Activated CD4-positive, alpha-beta T cell treated with anti-CD3 and anti-CD28 coated beads for 36 hours (primary cell): ENCODE measurements at regions not wholly inside any gene's neighbourhood (a gene's known extent, or its start where the extent isn't known, plus 50 kb on each side); places are given as distances from the start of the nearest gene placed in this dataset.
"Not testable (repeated sequence)": the region's sequence is repeated elsewhere in the genome, so short reads cannot be mapped to it uniquely, and the experiment has no call there.

Source experiments
- ATAC-seq: fragments of 200-7000 bp; cut with Tn5 transposase; one replicate; pipeline ENCODE4 v1.10.0; 2021; ENCODE audit warnings: mild to moderate bottlenecking, moderate library complexity
- CTCF ChIA-PET: fragments of 350-600 bp; sonication (Branson Sonifier 250); formaldehyde crosslinking; loops from one replicate; lab custom pipeline; 2021; ENCODE audit warnings: antibody characterized with exemption; lab: Charles Lee
- POLR2A ChIA-PET: fragments of 350-600 bp; sonication (Branson Sonifier 250); formaldehyde crosslinking; loops from one replicate; lab custom pipeline; 2021; ENCODE audit warnings: antibody characterized with exemption, inconsistent platforms; lab: Charles Lee
- DNase-seq: peaks from one replicate; pipeline ENCODE4 v3.0.0-alpha.2; 2020
- H3K27ac Mint-ChIP-seq: one replicate; pipeline ENCODE4 v1.8.0; 2021; ENCODE audit warnings: mixed read lengths
- H3K27me3 Mint-ChIP-seq: one replicate; pipeline ENCODE4 v1.8.0; 2021; ENCODE audit warnings: mixed read lengths
- H3K36me3 Mint-ChIP-seq: one replicate; pipeline ENCODE4 v1.8.0; 2021; ENCODE audit warnings: low read depth, mixed read lengths
- H3K4me1 Mint-ChIP-seq: one replicate; pipeline ENCODE4 v1.8.0; 2021; ENCODE audit warnings: mixed read lengths
- H3K4me3 Mint-ChIP-seq: one replicate; pipeline ENCODE4 v1.8.0; 2021; ENCODE audit warnings: mild to moderate bottlenecking, moderate library complexity, mixed read lengths
- H3K9me3 Mint-ChIP-seq: one replicate; pipeline ENCODE4 v1.8.0; 2021; ENCODE audit warnings: low read depth, mixed read lengths
- intact Hi-C, 2 experiments: fragments of 100-400 bp; cut with DNase I in 1 of 2; cut with micrococcal nuclease in 1 of 2; formaldehyde crosslinking; loops; one replicate each; pipeline versions ENCODE4 v1.14.2 to v1.15.1; 2022 to 2024; cut with DNase I, micrococcal nuclease

DNA sequence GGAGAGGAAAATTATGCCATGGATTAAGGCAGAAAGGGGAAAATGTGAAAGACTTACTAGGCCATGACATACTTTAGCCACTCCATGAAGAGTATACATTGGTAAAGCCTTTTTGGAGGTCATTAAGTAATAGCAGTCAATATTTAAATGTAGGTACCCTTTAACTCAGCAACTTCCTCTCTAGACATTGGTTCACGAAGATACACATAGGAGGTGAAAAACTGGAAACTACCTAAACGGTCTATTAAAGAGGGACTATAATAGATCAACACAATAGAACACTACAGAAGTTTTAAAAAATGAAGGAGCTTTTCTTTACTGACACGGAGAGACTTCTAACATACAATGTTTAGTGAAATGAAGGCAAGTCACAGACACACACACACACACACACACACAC is 68.2 kb upstream of the BMAL1 start:
- intact Hi-C loops = loop anchor here (2.0 to 5.0 kb wide), 3 partner anchors 78 to 253 kb away; partner anchors contain the start of gene BTBD10 (in 2 of the 2)
- H3K27ac Mint-ChIP-seq = no peak overlapping the region
- H3K9me3 Mint-ChIP-seq = no peaks in the 10 kb centered on the region
- H3K36me3 Mint-ChIP-seq = no peaks in the 10 kb centered on the region
- ChIA-PET CTCF (interaction anchor here (0.8 to 6.0 kb wide), 10 partner anchors 15 to 255 kb away, joined by 3 to 31 read pairs (median 4); no protein-coding TSS in a partner anchor), POLR2A (interaction anchor here (0.6 kb wide), 1 partner anchor 1556 kb away, joined by 3 read pairs; no protein-coding TSS in a partner anchor)
- DNase-seq = no peak
- no peak overlapping the region for H3K4me3 Mint-ChIP-seq
- H3K4me1 Mint-ChIP-seq = peaks cover 41% of the 10 kb centered on the region
- H3K27me3 Mint-ChIP-seq = peaks cover 2% of the 10 kb centered on the region
- no peak for ATAC-seq

- Mint-ChIP-seq H3K27me3 (peaks cover 2% of the 10 kb centered on the region), H3K4me1 (peaks cover 38% of the 10 kb centered on the region), H3K36me3 (no peaks in the 10 kb centered on the region), H3K4me3 (no peak overlapping the region), H3K27ac (no peak overlapping the region), H3K9me3 (no peaks in the 10 kb centered on the region)
- no peak for ATAC-seq
- ChIA-PET POLR2A (no interaction called here), CTCF (interaction anchor here (0.6 to 6.0 kb wide), 11 partner anchors 14 to 257 kb away, joined by 3 to 31 read pairs (median 3); no protein-coding TSS in a partner anchor)
- DNase-seq = peak; percentile 48
- intact Hi-C loops = loop anchor here (1.0 to 2.0 kb wide), 3 partner anchors 28 to 134 kb away; no protein-coding TSS in a partner anchor
Measured at GRCh38 chr11:13210424-13210823, 67.2 kb upstream of the BMAL1 start.

DNA sequence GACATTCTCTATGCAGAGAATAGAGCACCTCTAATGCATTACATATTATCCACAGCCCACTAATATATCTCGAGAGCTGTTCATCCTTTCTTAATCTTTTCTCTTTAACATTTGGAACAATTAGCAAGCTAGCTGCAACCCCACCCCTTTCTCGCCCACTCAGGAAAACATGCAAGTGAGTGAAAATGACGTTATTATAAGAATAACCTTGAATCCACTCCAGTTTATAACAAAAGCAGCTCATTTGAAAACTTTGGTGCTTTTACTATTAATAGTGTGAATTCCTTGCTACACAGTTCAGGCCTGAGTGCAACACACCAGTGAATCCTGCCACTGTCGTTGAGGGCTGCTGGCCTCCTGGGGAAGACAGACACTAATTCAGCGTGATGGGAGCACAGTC is 63.3 kb upstream of the BMAL1 start:
- CTCF ChIA-PET = interaction anchor here (0.7 to 6.0 kb wide), 6 partner anchors 9 to 208 kb away, joined by 3 to 31 read pairs (median 3); no protein-coding TSS in a partner anchor
- ATAC-seq (no peak), DNase-seq (no peak)
- Mint-ChIP-seq H3K36me3 (no peaks in the 10 kb centered on the region), H3K9me3 (no peaks in the 10 kb centered on the region), H3K27ac (no peak overlapping the region), H3K4me3 (no peak overlapping the region), H3K27me3 (peaks cover 2% of the 10 kb centered on the region), H3K4me1 (peaks cover 7% of the 10 kb centered on the region)
- intact Hi-C loops = no loop called here
- POLR2A ChIA-PET = interaction anchor here (0.6 kb wide), 1 partner anchor 73 kb away, joined by 3 read pairs; no protein-coding TSS in a partner anchor

DNA sequence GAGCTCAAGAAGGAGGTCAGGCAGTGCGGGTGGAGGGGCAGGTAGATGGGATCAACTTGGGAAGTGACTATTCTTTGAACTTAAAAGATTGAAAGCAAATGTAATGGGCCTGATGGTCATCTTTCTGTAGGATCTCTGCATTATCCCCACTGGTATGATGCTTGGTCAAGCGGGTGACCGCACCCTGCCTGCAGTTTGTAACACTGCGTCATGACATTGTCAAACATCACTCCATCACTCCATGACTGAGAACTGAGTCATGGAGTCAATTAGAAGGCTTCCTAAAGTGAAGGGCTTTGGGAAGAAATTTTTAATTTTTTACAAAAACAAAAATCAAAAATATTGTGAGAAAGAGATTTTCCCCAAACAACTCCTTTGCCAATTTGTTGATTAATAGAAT is 62.4 kb upstream of the BMAL1 start:
- Mint-ChIP-seq H3K27me3 (peaks cover 2% of the 10 kb centered on the region), H3K9me3 (no peaks in the 10 kb centered on the region), H3K36me3 (no peaks in the 10 kb centered on the region), H3K4me1 (peaks cover 3% of the 10 kb centered on the region), H3K27ac (no peak overlapping the region), H3K4me3 (no peak overlapping the region)
- ATAC-seq (no peak), DNase-seq (no peak)
- POLR2A ChIA-PET = no interaction called here
- intact Hi-C loops = no loop called here
- CTCF ChIA-PET = interaction anchor here (0.7 to 2.0 kb wide), 3 partner anchors 11 to 120 kb away, joined by 3 to 8 read pairs (median 3); no protein-coding TSS in a partner anchor

GRCh38 chr11:13216019-13216710 is 61.4 kb upstream of the BMAL1 start:
- no peaks in the 10 kb centered on the region for H3K36me3 Mint-ChIP-seq
- CTCF ChIA-PET = interaction anchor here (0.9 to 2.0 kb wide), 2 partner anchors 9 to 119 kb away, joined by 3 to 8 read pairs; no protein-coding TSS in a partner anchor
- no peaks in the 10 kb centered on the region for H3K9me3 Mint-ChIP-seq
- peaks cover 2% of the 10 kb centered on the region for H3K27me3 Mint-ChIP-seq
- DNase-seq (peak; percentile 68), ATAC-seq (peak; percentile 97)
- intact Hi-C loops = no loop called here
- POLR2A ChIA-PET = no interaction called here
- peaks cover 3% of the 10 kb centered on the region for H3K4me1 Mint-ChIP-seq
- no peak overlapping the region for H3K27ac Mint-ChIP-seq
- H3K4me3 Mint-ChIP-seq = no peak overlapping the region

GRCh38 chr11:13216711-13217075 is 60.9 kb upstream of the BMAL1 start:
- Mint-ChIP-seq H3K36me3 (no peaks in the 10 kb centered on the region), H3K27ac (no peak overlapping the region), H3K27me3 (peaks cover 2% of the 10 kb centered on the region), H3K9me3 (no peaks in the 10 kb centered on the region), H3K4me3 (no peak overlapping the region), H3K4me1 (peaks cover 3% of the 10 kb centered on the region)
- ChIA-PET POLR2A (no interaction called here), CTCF (interaction anchor here (0.6 to 2.0 kb wide), 2 partner anchors 119 to 246 kb away, joined by 3 to 8 read pairs; no protein-coding TSS in a partner anchor)
- intact Hi-C loops = no loop called here
- ATAC-seq = peak; percentile 53
- DNase-seq = no peak

- H3K4me1 Mint-ChIP-seq, H3K9me3 Mint-ChIP-seq, H3K27me3 Mint-ChIP-seq, CTCF ChIA-PET, H3K27ac Mint-ChIP-seq, intact Hi-C loops, DNase-seq, ATAC-seq, H3K4me3 Mint-ChIP-seq, H3K36me3 Mint-ChIP-seq, POLR2A ChIA-PET: not testable (repeated sequence)
Measured at GRCh38 chr11:13218685-13219084, 58.9 kb upstream of the BMAL1 start.

DNA sequence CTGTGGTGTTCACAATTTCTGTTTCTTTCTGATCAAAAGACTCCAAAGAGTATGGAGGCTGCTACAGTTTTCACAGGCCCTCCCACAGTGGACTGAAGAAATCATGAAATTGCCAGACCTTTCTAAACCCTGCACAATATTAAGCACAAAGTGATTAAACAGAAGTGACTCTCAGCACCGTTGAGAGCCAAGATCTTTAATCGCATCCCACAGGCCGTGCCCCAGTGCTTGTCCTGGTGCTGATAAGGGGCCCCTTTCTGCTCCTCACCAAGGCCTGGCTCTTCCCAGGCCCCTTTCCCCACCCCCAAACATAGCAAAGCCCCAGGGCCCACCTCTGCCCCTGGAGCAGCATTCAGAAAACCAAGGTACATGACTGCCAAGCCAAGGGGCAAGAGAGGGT is 57.4 kb upstream of the BMAL1 start:
- no peak for ATAC-seq
- ChIA-PET POLR2A (no interaction called here), CTCF (no interaction called here)
- Mint-ChIP-seq H3K4me3 (no peak overlapping the region), H3K9me3 (no peaks in the 10 kb centered on the region), H3K4me1 (peaks cover 3% of the 10 kb centered on the region), H3K27ac (no peak overlapping the region), H3K27me3 (no peaks in the 10 kb centered on the region), H3K36me3 (no peaks in the 10 kb centered on the region)
- no peak for DNase-seq
- intact Hi-C loops = no loop called here

GRCh38 chr11:13221722-13222121 is 55.9 kb upstream of the BMAL1 start:
- no peak for ATAC-seq
- DNase-seq = no peak
- intact Hi-C loops = no loop called here
- CTCF ChIA-PET = interaction anchor here (1.1 kb wide), 1 partner anchor 17 kb away, joined by 5 read pairs; no protein-coding TSS in a partner anchor
- Mint-ChIP-seq H3K36me3 (no peaks in the 10 kb centered on the region), H3K9me3 (no peaks in the 10 kb centered on the region), H3K27ac (no peak overlapping the region), H3K4me3 (no peak overlapping the region), H3K4me1 (peaks cover 3% of the 10 kb centered on the region), H3K27me3 (no peaks in the 10 kb centered on the region)
- POLR2A ChIA-PET = no interaction called here

- Mint-ChIP-seq H3K36me3 (no peaks in the 10 kb centered on the region), H3K27ac (no peak overlapping the region), H3K9me3 (no peaks in the 10 kb centered on the region), H3K4me3 (no peak overlapping the region), H3K27me3 (no peaks in the 10 kb centered on the region), H3K4me1 (no peaks in the 10 kb centered on the region)
- DNase-seq = no peak
- intact Hi-C loops = no loop called here
- ChIA-PET POLR2A (no interaction called here), CTCF (interaction anchor here (1.1 kb wide), 1 partner anchor 16 kb away, joined by 5 read pairs; no protein-coding TSS in a partner anchor)
- ATAC-seq = no peak
Measured at GRCh38 chr11:13222285-13222684, 55.3 kb upstream of the BMAL1 start.

- H3K4me1 Mint-ChIP-seq = no peaks in the 10 kb centered on the region
- intact Hi-C loops = no loop called here
- H3K36me3 Mint-ChIP-seq = no peaks in the 10 kb centered on the region
- ChIA-PET CTCF (no interaction called here), POLR2A (no interaction called here)
- no peaks in the 10 kb centered on the region for H3K9me3 Mint-ChIP-seq
- H3K27ac Mint-ChIP-seq = no peak overlapping the region
- no peak for ATAC-seq
- no peaks in the 10 kb centered on the region for H3K27me3 Mint-ChIP-seq
- no peak for DNase-seq
- no peak overlapping the region for H3K4me3 Mint-ChIP-seq
Measured at GRCh38 chr11:13223112-13223511, 54.5 kb upstream of the BMAL1 start.

DNA sequence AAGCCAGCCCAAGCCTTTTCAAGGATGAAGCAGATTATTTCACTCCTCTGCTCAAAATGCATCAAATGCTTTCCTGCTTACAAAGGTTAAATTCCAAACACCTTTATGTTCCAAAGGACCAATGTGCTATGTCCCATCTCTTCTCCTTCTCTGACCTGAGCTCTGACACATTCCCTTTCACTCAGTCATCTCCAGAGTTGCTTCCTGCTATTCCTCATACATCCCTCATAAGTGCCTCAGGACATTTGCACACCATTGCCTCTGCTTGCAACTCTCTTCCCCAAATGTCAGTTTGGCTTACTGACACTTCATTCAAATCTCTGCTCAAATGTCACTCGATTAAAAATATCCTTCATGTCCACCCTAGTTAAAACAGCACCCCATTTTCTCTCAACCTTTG is 53.3 kb upstream of the BMAL1 start:
- Mint-ChIP-seq H3K36me3 (no peaks in the 10 kb centered on the region), H3K9me3 (no peaks in the 10 kb centered on the region), H3K27ac (no peak overlapping the region), H3K4me1 (no peaks in the 10 kb centered on the region), H3K4me3 (no peak overlapping the region), H3K27me3 (no peaks in the 10 kb centered on the region)
- ATAC-seq = no peak
- ChIA-PET POLR2A (no interaction called here), CTCF (interaction anchor here (0.7 kb wide), 1 partner anchor 14 kb away, joined by 3 read pairs; no protein-coding TSS in a partner anchor)
- no peak for DNase-seq
- intact Hi-C loops = no loop called here
